Psoas muscle (tissue), 7 donors: ENCODE measurements at regions not wholly inside any gene's neighbourhood (a gene's known extent, or its start where the extent isn't known, plus 50 kb on each side); places are given as distances from the start of the nearest gene placed in this dataset.

Experiments used
- ATAC-seq, 4 donors: fragments of 200-7000 bp; cut with Tn5 transposase; one replicate each; pipeline ENCODE4 v1.9.1; 2020; ENCODE audit warnings: moderate library complexity in 3 of 4, mild to moderate bottlenecking in 2 of 4
- DNase-seq, 2 donors: peaks; one replicate each; pipeline ENCODE4 v3.0.0-alpha.2; 2020
- H3K27ac ChIP-seq: fragments of 200-600 bp; one replicate; pipeline ENCODE4 v1.8.0; 2022
- H3K27me3 ChIP-seq, 3 donors: fragments of 200-600 bp in 1 of 3; one replicate each; pipeline versions ENCODE4 v1.6.1 to v1.8.0; 2013 to 2022; ENCODE audit warnings: low read length in 2 of 3, mild to moderate bottlenecking in 2 of 3, moderate library complexity in 1 of 3; ENCODE audit not compliant: insufficient read depth in 3 of 3
- H3K36me3 ChIP-seq, 2 donors: fragments of 200-600 bp in 1 of 2; one replicate each; pipeline versions ENCODE4 v1.6.1 to v1.8.0; 2013 to 2022; ENCODE audit warnings: low read depth in 1 of 2, mild to moderate bottlenecking in 1 of 2, moderate library complexity in 1 of 2; ENCODE audit not compliant: insufficient read depth in 1 of 2
- H3K4me1 ChIP-seq: fragments of 200-600 bp; one replicate; pipeline ENCODE4 v1.8.0; 2022
- H3K4me3 ChIP-seq: fragments of 200-600 bp; one replicate; pipeline ENCODE4 v1.8.0; 2022; ENCODE audit warnings: mild to moderate bottlenecking
- H3K9me3 ChIP-seq: fragments of 200-600 bp; one replicate; pipeline ENCODE4 v1.8.0; 2022
- CTCF ChIP-seq: fragments of 200-600 bp; IDR thresholded peaks from one replicate; pipeline ENCODE4 v1.8.0; 2022; ENCODE audit warnings: antibody characterized with exemption
- WGBS, 3 donors: extraction: QIAGEN DNeasy Blood & Tissue Kit; methylation state at CpG; one replicate each; pipeline versions ENCODE4 v1.1.6 to v1.1.7; 2013; 5-methylcytosine and 5-hydroxymethylcytosine counted together
- intact Hi-C, 2 donors: fragments of 100-400 bp; cut with DNase I; formaldehyde crosslinking; loops; one replicate each; pipeline versions ENCODE4 v1.11.0 to v1.14.2; 2022
- donor health status: healthy with polysubstance abuse.
- donor health status: DM: no; HTN: no; CAD: no; lungs with moderate emphysema.
- donor health status: Bipolar disorder and iron deficiency.
- donor health status: healthy.
- donor health status: DM: yes; HTN: yes; CAD: no.
- donor health status: DM: no; HTN: no; CAD: no.
- donor health status: DM: yes; HTN: yes; CAD: no.

- no peak overlapping the region for H3K27ac ChIP-seq
- no peaks in the 10 kb centered on the region for H3K27me3 ChIP-seq
- ATAC-seq (no peak), DNase-seq (no peak)
- H3K9me3 ChIP-seq, result no peaks in the 10 kb centered on the region
- no peak overlapping the region for H3K4me3 ChIP-seq
- no peaks in the 10 kb centered on the region for H3K4me1 ChIP-seq
- H3K36me3 ChIP-seq, result no peaks in the 10 kb centered on the region
- intact Hi-C loops, result no loop called here
- TF ChIP-seq CTCF, result no peak
These were observed 383.8 kb upstream of the KHDRBS2 start for GRCh38 chr6:62669831-62670230.

- TF ChIP-seq CTCF, result no peak
- WGBS, 3 donors, result 76 to 83% (median 81%) methylated on average over 2 of the region's 2 CpGs
- H3K4me1 ChIP-seq, result no peaks in the 10 kb centered on the region
- no peak overlapping the region for H3K4me3 ChIP-seq
- ATAC-seq (no peak), DNase-seq (no peak)
- H3K27me3 ChIP-seq, result no peaks in the 10 kb centered on the region
- peaks cover 17% of the 10 kb centered on the region for H3K9me3 ChIP-seq
- intact Hi-C loops, result no loop called here
- no peak overlapping the region for H3K27ac ChIP-seq
- H3K36me3 ChIP-seq, result no peaks in the 10 kb centered on the region
These were observed 366.8 kb upstream of the KHDRBS2 start for GRCh38 chr6:62652692-62653328.

- intact Hi-C loops, result no loop called here
- Histone ChIP-seq H3K27me3 (no peaks in the 10 kb centered on the region), H3K4me3 (no peak overlapping the region), H3K9me3 (no peaks in the 10 kb centered on the region), H3K36me3 (no peaks in the 10 kb centered on the region), H3K4me1 (no peaks in the 10 kb centered on the region), H3K27ac (no peak overlapping the region)
- no peak for ATAC-seq
- no peak for TF ChIP-seq CTCF
- WGBS, 3 donors, result 36 to 44% (median 42%) methylated on average over 2 of the region's 2 CpGs
- DNase-seq, result no peak
These were observed 359.2 kb upstream of the KHDRBS2 start for GRCh38 chr6:62645274-62645673.

- Histone ChIP-seq H3K9me3 (peaks cover 2% of the 10 kb centered on the region), H3K27ac (no peak overlapping the region), H3K4me3 (no peak overlapping the region), H3K36me3 (no peaks in the 10 kb centered on the region), H3K27me3 (no peaks in the 10 kb centered on the region), H3K4me1 (no peaks in the 10 kb centered on the region)
- no peak for DNase-seq
- 51 to 81% (median 79%) methylated on average over 2 of the region's 2 CpGs for WGBS, 3 donors
- no peak for TF ChIP-seq CTCF
- intact Hi-C loops, result no loop called here
- no peak for ATAC-seq
These were observed 354.7 kb upstream of the KHDRBS2 start for GRCh38 chr6:62640749-62641148.

- WGBS, 3 donors, result 72 to 79% (median 78%) methylated on average over 2 of the region's 2 CpGs
- H3K4me1 ChIP-seq, result no peaks in the 10 kb centered on the region
- no peak for ATAC-seq
These were observed 340.6 kb upstream of the KHDRBS2 start for GRCh38 chr6:62626661-62627060.

More at GRCh38 chr6:62626661-62627060, 340.6 kb upstream of the KHDRBS2 start:
- Histone ChIP-seq H3K27me3 (no peaks in the 10 kb centered on the region), H3K36me3 (no peaks in the 10 kb centered on the region), H3K4me3 (no peak overlapping the region), H3K9me3 (no peaks in the 10 kb centered on the region), H3K27ac (no peak overlapping the region)
- no peak for DNase-seq
- no peak for TF ChIP-seq CTCF
- intact Hi-C loops, result no loop called here
